GM23338 (cell line): ENCODE measurements at regions not wholly inside any gene's neighbourhood (a gene's known extent, or its start where the extent isn't known, plus 50 kb on each side); places are given as distances from the start of the nearest gene placed in this dataset.

Source experiments
- ATAC-seq: fragments of 200-7000 bp; cut with Tn5 transposase; 3 replicates; pipeline ENCODE4 v1.9.1; 2020
- DNase-seq: peaks from one replicate; pipeline ENCODE4 v3.0.0-alpha.2; 2015; ENCODE audit warnings: low spot score
- H2AFZ ChIP-seq: fragments of 200-600 bp; sonication (generic); 2 replicates; pipeline ENCODE4 v1.8.0; 2016; ENCODE audit warnings: antibody characterized with exemption, mild to moderate bottlenecking, moderate library complexity
- H3F3A ChIP-seq: fragments of 200-600 bp; sonication (generic); replicated peaks from 2 replicates; pipeline ENCODE4 v1.8.0; 2017; ENCODE audit warnings: antibody characterized with exemption, mixed run types, low read depth
- H3K27ac ChIP-seq: fragments of 200-600 bp; sonication (generic); 2 replicates; pipeline ENCODE4 v1.6.1; 2016; ENCODE audit warnings: low read depth
- H3K27me3 ChIP-seq: fragments of 200-600 bp; sonication (generic); 2 replicates; pipeline ENCODE4 v1.8.0; 2016; ENCODE audit warnings: mild to moderate bottlenecking, mixed run types, moderate library complexity; ENCODE audit not compliant: insufficient read depth
- H3K36me3 ChIP-seq: fragments of 200-600 bp; sonication (generic); 2 replicates; pipeline ENCODE4 v1.8.0; 2016; ENCODE audit warnings: mild to moderate bottlenecking; ENCODE audit not compliant: insufficient read depth
- H3K4me1 ChIP-seq: fragments of 200-600 bp; sonication (generic); 2 replicates; pipeline ENCODE4 v1.8.0; 2016; ENCODE audit warnings: mild to moderate bottlenecking, moderate library complexity; ENCODE audit not compliant: insufficient read depth
- H3K4me2 ChIP-seq: fragments of 200-600 bp; sonication (generic); 2 replicates; pipeline ENCODE4 v1.7.1; 2017; ENCODE audit warnings: mixed run types
- H3K4me3 ChIP-seq: fragments of 200-600 bp; sonication (generic); 2 replicates; pipeline ENCODE4 v1.6.1; 2016; ENCODE audit warnings: mixed run types
- H3K79me2 ChIP-seq: fragments of 200-600 bp; sonication (generic); replicated peaks from 2 replicates; pipeline ENCODE4 v1.8.0; 2017; ENCODE audit warnings: mild to moderate bottlenecking; ENCODE audit not compliant: insufficient read depth
- H3K9me2 ChIP-seq: fragments of 200-600 bp; sonication (generic); 2 replicates; pipeline ENCODE4 v1.8.0; 2017; ENCODE audit not compliant: insufficient read depth
- H4K20me1 ChIP-seq: fragments of 200-600 bp; sonication (generic); replicated peaks from 2 replicates; pipeline ENCODE4 v1.8.0; 2017; ENCODE audit warnings: mild to moderate bottlenecking; ENCODE audit not compliant: insufficient read depth
- H3K27ac Mint-ChIP-seq: 2 replicates; pipeline ENCODE4 v1.8.0; 2020; ENCODE audit warnings: inconsistent platforms, mild to moderate bottlenecking, moderate library complexity, mixed read lengths
- H3K27me3 Mint-ChIP-seq: 3 replicates; pipeline ENCODE4 v1.8.0; 2022; ENCODE audit warnings: low read depth, mild to moderate bottlenecking, moderate library complexity, mixed read lengths, inconsistent platforms; ENCODE audit not compliant: insufficient read depth, poor library complexity
- H3K36me3 Mint-ChIP-seq: 3 replicates; pipeline ENCODE4 v1.8.0; 2021; ENCODE audit warnings: low read depth, mild to moderate bottlenecking, inconsistent platforms, moderate library complexity, mixed read lengths
- H3K4me1 Mint-ChIP-seq: 3 replicates; pipeline ENCODE4 v1.8.0; 2020; ENCODE audit warnings: mild to moderate bottlenecking, inconsistent platforms, mixed read lengths
- H3K4me3 Mint-ChIP-seq: 3 replicates; pipeline ENCODE4 v1.8.0; 2021; ENCODE audit warnings: moderate library complexity, mild to moderate bottlenecking, inconsistent platforms, mixed read lengths
- H3K9me3 Mint-ChIP-seq: 3 replicates; pipeline ENCODE4 v1.8.0; 2020; ENCODE audit warnings: moderate library complexity, mild to moderate bottlenecking, inconsistent platforms, mixed read lengths
- ETS1 ChIP-seq: IDR thresholded peaks from 2 replicates; pipeline ENCODE4 v1.6.1; 2016; ENCODE audit warnings: antibody characterized with exemption
- EZH2 ChIP-seq: fragments of 200-600 bp; sonication (generic); IDR thresholded peaks from one replicate; pipeline ENCODE4 v1.8.0; 2017; ENCODE audit warnings: antibody characterized with exemption, mild to moderate bottlenecking, low read depth; ENCODE audit not compliant: unreplicated experiment
- POLR2AphosphoS5 ChIP-seq: IDR thresholded peaks from 2 replicates; pipeline ENCODE4 v1.6.1; 2016; ENCODE audit warnings: antibody characterized with exemption, low read depth
- STAT1 ChIP-seq: IDR thresholded peaks from one replicate; pipeline ENCODE4 v1.6.1; 2016; ENCODE audit warnings: antibody characterized with exemption; ENCODE audit not compliant: unreplicated experiment
- ZNF114 ChIP-seq: fragments of 250-450 bp; sonication (Bioruptor Pico); IDR thresholded peaks from 2 replicates; pipeline ENCODE4 v1.5.0; 2020; ENCODE audit warnings: mild to moderate bottlenecking, moderate library complexity
- ZNF331 ChIP-seq: fragments of 250-450 bp; sonication (Bioruptor Pico); IDR thresholded peaks from 2 replicates; pipeline ENCODE4 v1.5.0; 2020; ENCODE audit warnings: low read depth, mild to moderate bottlenecking, moderate library complexity
- TF ChIP-seq, protein P1 (sequence below): fragments of 250-450 bp; sonication (Bioruptor Pico); IDR thresholded peaks from 2 replicates; pipeline ENCODE4 v1.5.0; 2020; ENCODE audit warnings: mild to moderate bottlenecking, moderate library complexity

- Histone ChIP-seq H3K9me2 (peaks cover 7% of the 10 kb centered on the region; the same call in 1 of the 2 replicates), H3K4me1 (peaks cover 6% of the 10 kb centered on the region), H2AFZ (0 out of 2 replicates have a peak overlapping the region, but pooled peaks have one; percentile 38), H3K27me3 (no peaks in the 10 kb centered on the region), H3K4me3 (no peak overlapping the region), H3K4me2 (no peak overlapping the region), H3K36me3 (no peaks in the 10 kb centered on the region), H3K79me2 (no peaks in the 10 kb centered on the region), H3F3A (no peaks in the 10 kb centered on the region), H4K20me1 (no peaks in the 10 kb centered on the region), H3K27ac (no peak overlapping the region)
- Mint-ChIP-seq H3K27ac (no peak overlapping the region), H3K4me3 (no peak overlapping the region), H3K9me3 (no peaks in the 10 kb centered on the region), H3K4me1 (peaks cover 5% of the 10 kb centered on the region), H3K36me3 (no peaks in the 10 kb centered on the region), H3K27me3 (peaks cover 2% of the 10 kb centered on the region)
- TF ChIP-seq ZNF331 (CRISPR knock-in tag) (no peak), ETS1 (no peak), POLR2AphosphoS5 (no peak), EZH2 (no peak), STAT1 (no peak), ZNF114 (CRISPR knock-in tag) (no peak)
- TF ChIP-seq, protein P1, sequence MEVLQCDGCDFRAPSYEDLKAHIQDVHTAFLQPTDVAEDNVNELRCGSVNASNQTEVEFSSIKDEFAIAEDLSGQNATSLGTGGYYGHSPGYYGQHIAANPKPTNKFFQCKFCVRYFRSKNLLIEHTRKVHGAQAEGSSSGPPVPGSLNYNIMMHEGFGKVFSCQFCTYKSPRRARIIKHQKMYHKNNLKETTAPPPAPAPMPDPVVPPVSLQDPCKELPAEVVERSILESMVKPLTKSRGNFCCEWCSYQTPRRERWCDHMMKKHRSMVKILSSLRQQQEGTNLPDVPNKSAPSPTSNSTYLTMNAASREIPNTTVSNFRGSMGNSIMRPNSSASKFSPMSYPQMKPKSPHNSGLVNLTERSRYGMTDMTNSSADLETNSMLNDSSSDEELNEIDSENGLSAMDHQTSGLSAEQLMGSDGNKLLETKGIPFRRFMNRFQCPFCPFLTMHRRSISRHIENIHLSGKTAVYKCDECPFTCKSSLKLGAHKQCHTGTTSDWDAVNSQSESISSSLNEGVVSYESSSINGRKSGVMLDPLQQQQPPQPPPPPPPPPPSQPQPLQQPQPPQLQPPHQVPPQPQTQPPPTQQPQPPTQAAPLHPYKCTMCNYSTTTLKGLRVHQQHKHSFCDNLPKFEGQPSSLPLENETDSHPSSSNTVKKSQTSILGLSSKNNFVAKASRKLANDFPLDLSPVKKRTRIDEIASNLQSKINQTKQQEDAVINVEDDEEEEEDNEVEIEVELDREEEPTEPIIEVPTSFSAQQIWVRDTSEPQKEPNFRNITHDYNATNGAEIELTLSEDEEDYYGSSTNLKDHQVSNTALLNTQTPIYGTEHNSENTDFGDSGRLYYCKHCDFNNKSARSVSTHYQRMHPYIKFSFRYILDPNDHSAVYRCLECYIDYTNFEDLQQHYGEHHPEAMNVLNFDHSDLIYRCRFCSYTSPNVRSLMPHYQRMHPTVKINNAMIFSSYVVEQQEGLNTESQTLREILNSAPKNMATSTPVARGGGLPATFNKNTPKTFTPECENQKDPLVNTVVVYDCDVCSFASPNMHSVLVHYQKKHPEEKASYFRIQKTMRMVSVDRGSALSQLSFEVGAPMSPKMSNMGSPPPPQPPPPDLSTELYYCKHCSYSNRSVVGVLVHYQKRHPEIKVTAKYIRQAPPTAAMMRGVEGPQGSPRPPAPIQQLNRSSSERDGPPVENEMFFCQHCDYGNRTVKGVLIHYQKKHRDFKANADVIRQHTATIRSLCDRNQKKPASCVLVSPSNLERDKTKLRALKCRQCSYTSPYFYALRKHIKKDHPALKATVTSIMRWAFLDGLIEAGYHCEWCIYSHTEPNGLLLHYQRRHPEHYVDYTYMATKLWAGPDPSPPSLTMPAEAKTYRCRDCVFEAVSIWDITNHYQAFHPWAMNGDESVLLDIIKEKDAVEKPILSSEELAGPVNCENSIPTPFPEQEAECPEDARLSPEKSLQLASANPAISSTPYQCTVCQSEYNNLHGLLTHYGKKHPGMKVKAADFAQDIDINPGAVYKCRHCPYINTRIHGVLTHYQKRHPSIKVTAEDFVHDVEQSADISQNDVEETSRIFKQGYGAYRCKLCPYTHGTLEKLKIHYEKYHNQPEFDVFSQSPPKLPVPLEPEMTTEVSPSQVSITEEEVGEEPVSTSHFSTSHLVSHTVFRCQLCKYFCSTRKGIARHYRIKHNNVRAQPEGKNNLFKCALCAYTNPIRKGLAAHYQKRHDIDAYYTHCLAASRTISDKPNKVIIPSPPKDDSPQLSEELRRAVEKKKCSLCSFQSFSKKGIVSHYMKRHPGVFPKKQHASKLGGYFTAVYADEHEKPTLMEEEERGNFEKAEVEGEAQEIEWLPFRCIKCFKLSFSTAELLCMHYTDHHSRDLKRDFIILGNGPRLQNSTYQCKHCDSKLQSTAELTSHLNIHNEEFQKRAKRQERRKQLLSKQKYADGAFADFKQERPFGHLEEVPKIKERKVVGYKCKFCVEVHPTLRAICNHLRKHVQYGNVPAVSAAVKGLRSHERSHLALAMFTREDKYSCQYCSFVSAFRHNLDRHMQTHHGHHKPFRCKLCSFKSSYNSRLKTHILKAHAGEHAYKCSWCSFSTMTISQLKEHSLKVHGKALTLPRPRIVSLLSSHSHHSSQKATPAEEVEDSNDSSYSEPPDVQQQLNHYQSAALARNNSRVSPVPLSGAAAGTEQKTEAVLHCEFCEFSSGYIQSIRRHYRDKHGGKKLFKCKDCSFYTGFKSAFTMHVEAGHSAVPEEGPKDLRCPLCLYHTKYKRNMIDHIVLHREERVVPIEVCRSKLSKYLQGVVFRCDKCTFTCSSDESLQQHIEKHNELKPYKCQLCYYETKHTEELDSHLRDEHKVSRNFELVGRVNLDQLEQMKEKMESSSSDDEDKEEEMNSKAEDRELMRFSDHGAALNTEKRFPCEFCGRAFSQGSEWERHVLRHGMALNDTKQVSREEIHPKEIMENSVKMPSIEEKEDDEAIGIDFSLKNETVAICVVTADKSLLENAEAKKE (CRISPR knock-in tag), result no peak
- no peak for DNase-seq
- no peak for ATAC-seq
Observed at GRCh38 chr7:27438881-27439589, 196.4 kb downstream of the EVX1 start.
